Suppressor macrophage (primary cell): ENCODE measurements at regions not wholly inside any gene's neighbourhood (a gene's known extent, or its start where the extent isn't known, plus 50 kb on each side); places are given as distances from the start of the nearest gene placed in this dataset.
"Not testable (repeated sequence)": the region's sequence is repeated elsewhere in the genome, so short reads cannot be mapped to it uniquely, and the experiment has no call there.

Experiments used
- DNase-seq, 4 experiments: peaks; one replicate each; pipeline ENCODE4 v3.0.0-alpha.2; 2020 to 2022

DNA sequence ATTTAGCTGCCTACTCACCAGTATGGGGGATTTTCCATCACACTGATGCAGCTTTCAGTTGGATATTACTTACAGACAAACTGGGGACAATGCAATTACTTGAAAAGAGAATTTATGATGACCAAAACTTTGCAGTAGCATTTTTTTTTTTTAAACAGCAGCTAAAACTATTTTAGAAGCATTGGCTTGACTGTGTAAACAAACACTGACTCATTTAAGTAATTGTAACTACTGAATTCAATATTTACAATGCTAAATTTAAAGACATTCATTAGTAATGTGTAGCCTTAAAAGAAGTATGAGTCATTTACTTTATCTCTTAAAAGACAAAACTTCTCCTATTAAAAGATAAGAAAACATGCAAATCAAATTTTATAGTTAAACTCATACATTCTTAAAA is 295.9 kb upstream of the FERMT1 start:
- no peak for DNase-seq

DNA sequence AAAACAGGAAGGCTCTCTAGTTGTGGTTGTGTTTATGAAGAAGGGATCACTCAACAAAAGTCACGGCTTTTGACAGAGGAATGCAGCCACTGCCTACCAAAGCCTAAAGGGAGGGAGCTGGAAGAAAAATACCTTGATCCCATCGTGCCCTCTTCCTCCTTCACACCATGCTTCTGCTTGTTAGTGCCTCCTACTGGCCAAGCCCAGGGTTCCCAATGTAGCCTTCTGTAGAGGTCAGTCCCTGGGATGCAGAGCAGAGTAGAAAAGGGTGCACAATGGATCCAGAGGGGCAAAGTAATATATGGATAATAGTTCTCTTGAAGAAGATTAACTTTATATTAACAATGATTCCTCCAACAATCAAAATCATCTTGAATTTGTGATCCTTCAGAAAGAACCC is 293.5 kb upstream of the FERMT1 start:
- no peak for DNase-seq

DNA sequence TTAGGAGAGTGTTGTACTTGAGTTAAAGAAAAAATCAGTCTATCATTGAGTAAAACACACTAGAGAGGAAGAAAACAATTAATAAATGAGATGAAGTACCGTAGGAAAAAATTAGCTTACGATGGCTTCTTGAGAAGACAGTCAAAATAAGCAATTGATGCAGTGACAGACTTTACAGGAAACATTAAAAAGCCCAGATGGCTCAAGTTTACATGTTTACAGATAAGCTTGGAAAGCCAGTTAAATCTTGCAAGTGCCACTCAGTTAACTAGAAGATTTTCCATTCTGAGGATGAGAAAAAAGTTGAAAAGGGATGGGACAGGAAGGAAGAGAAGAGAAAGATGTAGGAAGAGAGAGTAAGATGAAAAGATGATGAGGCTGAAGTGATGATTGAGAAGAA is 288.8 kb upstream of the FERMT1 start:
- DNase-seq: no peak

DNA sequence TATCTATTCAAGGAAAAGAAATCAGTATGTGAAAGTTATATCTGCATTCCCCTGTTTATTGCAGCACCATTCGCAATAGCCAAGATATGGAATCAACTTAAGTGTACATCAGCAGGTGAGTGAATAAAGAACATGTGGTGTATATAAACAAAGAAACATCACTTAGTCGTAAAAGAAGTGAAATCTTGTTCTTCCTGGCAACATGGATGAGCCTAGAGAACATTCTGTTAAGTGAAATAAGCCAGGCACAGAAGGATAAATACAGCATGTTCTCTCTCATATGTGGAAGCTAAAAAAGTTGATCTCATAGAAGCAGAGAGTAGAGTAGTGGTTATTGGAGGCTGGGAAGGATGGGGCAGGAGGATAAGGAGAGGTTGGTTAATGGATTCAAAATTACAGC is 287.9 kb upstream of the FERMT1 start:
- no peak for DNase-seq

DNA sequence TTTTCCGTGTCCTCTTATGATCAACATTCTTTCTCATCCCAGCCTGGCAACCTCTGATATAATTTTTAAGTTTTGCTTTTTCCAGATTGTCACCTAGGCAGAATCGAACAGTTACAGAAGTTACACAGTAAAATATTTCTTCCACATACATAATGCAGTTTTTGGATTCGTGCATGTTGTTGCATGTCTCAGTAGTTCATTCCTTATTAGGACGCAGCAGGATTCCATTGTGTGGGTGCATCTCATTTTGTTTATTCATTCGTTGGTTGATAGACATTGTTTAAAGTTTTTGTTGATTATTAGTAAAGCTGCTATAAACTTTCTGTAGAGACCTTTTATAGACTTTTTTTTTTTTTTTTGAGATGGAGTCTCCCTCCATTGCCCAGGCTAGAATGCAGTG is 284.3 kb upstream of the FERMT1 start:
- DNase-seq: no peak

DNA sequence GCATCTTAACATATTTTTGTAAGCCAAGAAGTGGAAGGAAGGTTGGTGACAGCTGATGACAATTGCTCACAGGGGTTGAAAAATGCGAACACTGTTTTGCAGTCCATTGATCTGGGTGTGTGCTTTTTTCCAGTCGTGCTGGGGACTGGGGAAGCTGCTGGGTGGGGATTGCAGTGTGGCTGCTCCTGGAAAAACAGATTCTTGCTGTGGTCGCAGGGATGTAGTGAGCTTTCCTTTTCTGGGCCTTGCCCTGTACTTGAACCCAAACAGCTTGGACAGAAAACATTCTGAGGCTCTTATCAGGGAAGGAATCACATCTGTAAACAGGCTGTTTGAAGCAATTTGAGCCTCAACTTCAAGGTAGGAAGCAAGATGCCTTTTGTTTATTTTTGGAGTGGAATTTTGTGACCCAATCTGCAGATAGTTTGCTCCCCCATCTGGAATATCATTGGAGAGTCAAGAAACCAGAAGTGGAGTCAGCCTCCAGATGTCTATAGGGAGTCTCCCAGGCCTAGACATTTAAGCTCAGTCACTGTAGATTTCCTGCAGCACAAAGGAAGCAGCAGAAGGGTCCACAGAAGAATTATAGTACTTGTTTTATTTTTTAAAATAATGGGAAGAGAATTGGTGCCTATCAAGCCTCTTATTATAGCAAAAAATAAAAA is 279.2 kb upstream of the FERMT1 start:
- no peak for DNase-seq

DNA sequence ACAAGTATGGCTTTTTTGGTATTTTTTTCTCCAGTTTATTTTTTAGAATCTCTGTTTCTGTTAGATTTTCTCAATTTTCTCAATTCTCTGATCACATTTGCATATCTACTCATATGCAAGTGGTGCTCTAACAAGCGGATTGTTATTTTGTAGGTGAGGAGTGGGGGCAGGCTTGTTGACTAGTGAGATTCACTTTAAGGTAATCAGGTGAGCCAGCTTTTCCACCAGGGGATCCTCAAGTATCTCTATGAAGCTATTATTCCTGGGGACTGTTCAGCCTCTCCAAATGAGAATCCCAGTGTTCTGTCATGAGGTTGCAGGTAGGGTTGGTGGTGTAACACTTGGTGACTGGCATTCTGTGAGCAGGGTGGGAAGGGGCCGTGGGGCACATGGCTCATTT is 274.3 kb upstream of the FERMT1 start:
- DNase-seq: no peak

DNA sequence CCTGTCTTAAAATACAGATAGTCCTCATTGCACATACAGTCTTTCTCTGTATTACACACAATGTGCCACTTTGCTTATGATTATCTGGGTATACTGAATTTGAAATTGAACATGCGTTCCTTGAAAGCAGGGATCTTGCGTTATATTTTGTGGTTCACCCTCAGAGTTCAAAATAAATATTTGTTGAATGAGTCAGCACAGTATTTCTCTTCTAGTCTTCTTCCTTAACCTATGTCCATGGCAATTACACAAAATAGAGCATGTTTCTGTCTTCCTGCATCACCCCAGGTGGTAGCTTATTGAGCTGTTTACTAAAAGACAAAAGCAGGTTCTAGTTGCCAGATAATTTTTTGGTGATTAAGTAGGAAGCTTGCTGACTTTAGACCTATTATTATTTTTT is 272.9 kb upstream of the FERMT1 start:
- no peak for DNase-seq

DNA sequence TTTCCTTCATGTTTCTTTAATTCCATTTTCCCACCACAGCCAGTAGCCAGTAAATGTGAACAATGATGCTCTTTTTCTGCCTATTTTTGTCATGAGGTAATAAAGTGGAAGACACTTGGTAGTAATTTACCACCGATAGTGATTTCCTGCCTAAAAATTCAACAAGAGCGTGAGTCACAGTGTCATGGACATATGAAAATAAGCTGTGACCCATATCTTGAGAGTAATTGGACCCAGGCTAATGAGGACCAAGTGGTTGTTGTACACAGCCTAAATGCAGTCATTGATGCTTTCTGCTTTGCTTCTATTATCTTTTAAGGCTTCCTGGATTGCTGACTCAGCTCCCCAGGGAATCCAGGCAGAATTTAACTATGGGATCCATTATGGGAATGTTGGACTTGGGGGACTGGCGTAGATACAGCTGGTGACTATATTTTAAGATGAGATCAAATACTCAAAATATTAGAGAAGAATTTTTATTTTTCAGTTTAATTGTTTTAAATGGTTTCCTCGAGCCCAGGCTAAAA is 265.9 kb upstream of the FERMT1 start:
- no peak for DNase-seq

DNA sequence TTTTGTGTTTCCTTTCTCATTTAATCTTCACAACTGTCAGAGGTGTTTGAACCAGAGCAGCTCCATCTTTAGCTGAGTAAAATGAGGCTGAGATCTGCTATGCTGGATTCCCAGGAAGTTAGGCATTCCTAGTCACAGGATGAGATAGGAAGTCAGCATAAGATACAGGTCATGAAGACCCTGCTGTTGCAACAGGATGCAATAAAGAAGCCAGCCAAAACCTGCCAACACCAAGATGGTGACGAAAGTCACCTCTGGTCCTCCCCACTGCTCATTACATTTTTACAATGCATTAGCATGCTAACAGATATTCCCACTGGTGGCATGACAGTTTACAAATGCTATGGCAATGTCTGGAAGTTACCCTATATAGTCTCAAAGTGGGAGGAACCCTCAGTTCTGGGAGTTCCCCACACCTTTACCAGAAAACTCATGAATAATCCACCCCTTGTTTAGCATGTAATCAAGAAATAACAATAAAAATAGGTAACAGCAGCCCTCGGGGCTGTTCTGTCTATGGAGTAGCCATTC is 262.2 kb upstream of the FERMT1 start:
- DNase-seq: no peak

DNA sequence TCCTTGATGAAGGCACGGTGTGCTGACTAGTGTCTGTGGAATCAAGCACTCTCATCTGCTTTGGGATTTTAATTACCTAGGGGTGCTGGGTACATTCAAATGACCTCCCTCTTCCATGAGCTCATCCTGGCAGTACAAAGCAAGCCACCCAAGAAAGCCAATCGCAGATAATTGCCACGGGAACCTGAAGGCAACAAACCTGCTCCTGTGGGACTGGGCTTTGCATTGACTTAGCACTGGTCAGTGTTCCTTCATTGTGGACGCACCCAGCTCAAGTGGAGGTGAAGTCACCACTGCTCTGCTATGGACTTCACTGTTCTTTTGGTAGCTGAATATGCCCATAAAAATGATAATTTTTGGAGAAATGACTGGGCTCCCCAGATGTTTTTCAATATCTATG is 261.6 kb upstream of the FERMT1 start:
- DNase-seq: no peak

DNA sequence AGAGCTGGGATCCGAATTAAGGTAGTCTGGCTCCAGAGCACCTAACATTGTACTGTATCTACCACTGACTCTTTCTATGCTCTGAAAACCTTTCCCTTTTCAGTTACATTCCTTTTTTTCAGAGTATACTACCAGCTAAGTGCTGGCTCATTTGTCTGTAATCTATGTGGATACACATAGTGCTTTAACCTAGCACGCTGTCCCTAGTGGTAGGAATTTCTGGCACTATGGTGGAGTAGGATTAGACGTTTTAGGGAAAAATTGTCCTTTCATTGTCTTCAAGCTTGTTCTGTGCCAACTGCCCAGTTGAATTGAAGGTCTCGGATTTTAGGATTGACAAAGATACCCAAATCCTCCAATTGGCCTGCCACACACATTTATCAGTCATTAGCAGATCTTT is 259.1 kb upstream of the FERMT1 start:
- no peak for DNase-seq

DNA sequence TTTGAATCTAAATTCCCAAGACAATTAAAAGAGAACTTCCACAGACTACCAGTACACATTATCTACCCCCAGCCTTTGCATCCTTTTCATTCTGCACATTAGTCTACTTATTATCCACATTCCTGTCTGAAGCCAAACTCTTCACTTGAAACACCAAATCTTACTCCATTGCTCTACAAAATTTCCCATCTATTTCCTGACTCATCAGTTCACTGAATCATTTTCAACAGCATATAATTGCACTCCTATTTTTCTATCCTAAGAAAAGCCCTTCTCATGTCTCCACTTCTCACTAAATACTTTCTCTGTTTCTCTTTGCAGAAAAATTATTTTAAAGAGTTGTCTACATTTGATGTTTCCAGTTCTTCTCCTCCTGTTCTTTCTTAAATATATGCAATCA is 239.4 kb upstream of the FERMT1 start:
- no peak for DNase-seq

DNA sequence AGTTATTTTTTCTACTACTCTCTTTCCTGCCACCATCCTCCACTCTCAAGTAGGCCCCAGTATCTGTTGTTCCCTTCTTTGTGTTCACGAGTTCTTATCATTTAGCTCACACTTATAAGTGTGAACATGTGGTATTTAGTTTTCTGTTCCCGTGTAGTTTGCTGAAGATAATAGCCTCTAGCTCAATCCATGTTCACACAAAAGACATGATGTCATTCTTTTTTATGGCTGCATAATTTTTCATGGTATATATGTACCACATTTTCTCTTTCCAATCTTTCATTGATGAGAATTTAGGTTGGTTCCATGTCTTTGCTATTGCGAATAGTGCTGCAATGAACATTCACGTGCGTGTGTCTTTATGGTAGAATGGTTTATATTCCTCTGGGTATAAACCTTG is 237.9 kb upstream of the FERMT1 start:
- DNase-seq: no peak

DNA sequence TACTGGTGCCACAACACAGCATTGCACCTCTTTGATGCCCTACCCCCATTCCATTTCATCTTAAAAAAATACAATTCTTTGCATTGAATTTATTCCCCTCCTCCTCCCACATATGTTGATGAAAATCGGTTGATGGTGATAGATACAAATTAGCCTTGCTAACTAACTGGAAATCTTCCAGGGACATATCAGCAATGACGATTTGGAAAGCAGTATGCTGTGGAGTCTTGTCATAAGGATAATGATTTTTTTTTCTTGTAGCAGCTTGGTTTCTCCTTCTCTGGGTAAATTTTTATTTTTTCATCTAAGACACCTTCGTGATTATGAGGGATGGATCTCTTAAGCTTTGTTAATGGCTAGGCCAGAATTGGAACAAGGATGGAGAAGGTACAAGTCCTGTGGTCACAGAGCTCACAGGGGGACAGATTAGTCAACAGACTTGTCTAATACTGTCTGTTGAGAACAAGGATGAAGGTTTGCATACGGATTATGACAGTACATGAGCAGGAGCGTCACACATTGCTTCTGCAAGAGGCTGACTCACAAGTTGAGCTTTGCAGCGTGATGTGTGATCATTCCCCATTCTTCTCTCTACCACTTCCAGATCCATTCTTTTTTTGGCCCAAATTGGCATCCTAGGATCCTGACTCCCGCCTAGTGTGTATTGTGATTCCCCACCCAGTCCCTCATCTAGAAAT is 233.1 kb upstream of the FERMT1 start:
- DNase-seq: no peak

DNA sequence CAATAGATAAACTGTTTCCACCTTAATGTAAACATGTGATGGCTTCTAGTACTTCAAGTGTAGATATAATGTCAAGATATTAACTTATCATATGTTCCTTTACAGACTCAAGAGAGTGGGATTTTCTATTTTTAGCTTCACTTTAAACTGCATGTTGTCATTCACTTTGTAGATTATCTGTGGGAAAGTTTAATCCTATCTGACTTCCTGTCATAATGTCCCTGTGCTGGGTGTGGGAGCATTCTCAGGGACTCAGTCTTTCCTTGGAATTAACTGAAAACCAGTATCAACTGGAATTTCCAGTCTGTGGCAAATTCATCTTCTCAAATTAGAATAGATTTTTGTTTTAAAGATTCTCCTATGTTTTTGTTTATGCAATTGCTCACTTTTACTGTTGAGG is 226.1 kb upstream of the FERMT1 start:
- no peak for DNase-seq

DNA sequence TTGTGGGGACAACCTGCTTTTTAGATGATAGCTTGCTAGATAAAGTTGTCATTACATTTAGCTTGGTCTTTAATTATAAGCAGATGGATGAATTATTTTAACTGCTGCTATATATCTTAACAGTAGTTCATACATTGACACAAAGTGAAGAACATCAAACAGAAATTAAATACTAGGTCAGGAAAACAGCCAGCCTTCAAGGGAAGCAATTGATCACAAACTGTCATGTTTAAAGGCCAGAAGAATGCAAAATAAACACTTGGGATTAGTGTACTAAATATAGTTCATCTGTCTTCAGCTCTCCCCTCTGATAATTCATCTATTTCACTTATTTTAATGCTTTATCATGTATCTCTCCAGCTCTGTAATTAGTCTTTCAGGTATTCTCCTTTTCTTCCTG is 225.1 kb upstream of the FERMT1 start:
- DNase-seq: no peak

DNA sequence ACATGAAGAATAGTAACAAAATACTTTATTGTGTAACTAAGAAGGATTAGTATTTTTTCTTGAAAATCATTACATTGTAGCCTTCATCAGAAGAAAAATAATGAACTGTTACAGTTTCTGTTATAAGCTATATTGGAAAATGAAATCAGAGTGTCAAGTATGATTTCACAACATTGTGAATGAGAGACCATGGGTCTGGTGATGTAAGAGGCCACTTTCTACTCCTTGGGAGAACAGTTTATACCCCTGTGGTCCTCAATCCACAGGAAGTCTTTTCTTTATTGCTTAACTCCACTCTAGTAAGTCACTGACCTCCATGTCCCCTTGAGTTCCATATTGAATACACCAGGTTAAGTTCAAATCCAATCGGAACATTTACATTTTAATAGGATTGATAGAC is 218.7 kb upstream of the FERMT1 start:
- DNase-seq: no peak

DNA sequence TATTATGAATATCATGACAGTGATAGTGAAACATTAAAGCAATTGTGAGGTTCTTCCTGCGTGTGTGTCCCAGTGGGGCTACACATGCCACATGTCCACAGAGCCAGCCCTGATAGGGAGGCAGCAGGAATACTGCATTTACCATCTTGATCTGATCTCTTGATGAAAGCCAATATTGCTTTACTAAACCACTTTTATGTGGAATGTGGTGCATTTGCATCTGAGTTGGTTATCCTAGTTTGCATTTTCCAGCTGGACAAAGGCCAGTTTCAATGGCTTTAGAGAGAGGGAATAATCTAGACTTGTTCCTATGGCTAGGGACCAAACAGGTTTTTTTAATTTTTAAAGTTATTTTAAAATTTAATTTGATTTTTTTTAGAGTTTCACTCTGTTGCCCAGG is 216.3 kb upstream of the FERMT1 start:
- DNase-seq: no peak

DNA sequence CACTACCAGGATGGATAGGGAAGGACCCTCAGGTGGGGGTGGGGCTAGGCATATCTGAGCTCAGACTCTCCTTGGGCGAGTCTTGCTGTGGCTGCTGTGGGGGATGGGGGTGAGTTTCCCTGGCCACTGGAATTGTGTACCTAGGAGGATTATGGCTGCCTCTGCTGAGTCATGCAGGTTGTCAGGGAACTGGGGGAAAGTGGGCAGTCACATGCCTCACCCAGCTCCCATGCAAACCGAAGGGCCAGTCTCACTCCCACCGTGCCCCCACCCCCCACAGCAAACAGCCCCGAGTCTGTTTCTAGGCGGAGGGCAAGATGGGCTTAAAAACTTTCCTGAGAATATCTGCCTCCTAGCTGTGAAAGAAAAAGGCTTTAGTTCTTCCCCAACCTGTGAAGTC is 210.3 kb upstream of the FERMT1 start:
- DNase-seq: no peak

DNA sequence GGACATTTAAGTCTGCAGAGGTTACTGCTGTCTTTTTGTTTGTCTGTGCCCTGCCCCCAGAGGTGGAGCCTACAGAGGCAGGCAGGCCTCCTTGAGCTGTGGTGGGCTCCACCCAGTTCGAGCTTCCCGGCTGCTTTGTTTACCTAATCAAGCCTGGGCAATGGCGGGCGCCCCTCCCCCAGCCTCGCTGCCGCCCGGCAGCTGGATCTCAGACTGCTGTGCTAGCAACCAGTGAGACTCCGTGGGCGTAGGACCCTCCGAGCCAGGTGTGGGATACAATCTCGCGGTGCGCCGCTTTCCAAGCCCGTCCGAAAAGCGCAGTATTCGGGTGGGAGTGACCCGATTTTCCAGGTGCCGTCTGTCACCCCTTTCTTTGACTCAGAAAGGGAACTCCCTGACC is 198.4 kb upstream of the FERMT1 start:
- DNase-seq: not testable (repeated sequence)

DNA sequence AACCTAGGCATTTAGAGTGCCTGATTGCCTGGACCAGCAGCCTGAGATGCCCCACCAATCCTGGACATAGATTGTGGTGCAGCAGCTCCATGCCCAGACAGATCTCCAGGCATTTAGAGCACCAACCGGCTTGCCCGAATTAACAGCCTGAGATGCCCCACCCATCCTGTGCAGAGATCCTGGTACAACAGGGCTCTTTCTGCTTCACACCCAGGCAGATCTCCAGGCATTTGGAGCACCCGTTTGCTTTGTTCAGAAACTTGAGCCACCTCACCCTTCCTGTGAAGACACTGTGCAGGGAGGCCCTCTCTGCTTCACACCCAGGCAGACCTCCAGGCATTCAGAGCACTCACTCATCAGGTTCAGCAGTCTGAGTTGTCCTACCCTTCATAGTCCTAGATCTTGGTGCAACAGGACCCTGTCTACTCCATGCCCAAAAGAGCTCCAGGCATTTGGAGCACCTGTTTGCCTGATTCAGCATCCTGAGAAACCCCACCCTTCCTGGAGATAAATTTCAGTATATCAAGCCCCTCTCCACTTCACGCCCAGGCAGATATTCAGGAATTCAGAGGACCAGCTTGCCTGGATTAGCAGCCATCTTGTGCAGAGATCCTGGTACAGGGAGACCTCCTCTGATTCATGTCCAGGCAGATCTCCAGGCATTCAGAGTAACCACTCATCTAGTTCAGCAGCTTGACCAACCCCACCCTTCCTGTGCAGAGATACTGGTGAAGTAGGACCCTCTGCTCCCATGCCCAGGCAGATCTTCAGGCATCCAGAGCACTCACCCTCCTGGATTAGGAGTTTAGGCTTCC is 189.2 kb upstream of the FERMT1 start:
- DNase-seq: no peak

DNA sequence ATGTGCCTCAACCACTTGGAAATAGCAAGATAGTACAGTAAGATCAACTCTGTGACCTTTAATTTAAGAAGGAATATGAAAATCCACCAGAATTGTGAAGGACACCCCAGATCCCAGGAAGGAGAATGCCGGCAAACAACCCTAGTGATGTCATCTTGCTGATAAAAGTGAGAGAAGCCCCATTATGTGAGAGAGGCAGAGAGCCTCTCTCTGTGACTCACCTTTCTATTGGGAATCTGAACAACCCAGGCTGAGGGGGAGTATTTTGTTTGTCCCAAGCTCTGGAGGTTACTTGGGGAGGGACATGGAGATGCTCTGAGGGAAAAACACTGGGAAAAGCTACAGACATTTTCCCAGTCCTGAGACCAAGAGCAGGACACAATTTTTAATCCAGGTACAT is 188.3 kb upstream of the FERMT1 start:
- no peak for DNase-seq

DNA sequence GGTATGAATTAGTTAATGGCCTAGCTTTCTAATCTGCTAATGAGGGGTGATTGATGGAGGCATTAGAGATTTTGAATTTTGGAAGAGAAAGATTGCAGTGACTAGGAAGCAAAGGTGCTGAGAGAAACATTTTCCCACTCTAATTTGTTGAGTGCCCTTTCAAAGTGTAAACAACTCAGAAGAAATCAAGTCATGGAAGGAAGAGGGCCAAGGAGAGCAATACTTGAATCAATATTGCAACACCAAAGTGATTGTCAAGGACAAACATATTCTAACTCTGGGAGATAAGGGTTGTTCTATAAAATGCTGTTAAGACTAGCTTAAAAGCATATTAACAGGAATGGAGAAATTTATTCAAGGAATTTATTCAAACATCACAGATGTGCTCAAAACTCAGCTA is 182.7 kb upstream of the FERMT1 start:
- DNase-seq: no peak
